HG03045 (cell line): ENCODE measurements at regions not wholly inside any gene's neighbourhood (a gene's known extent, or its start where the extent isn't known, plus 50 kb on each side); places are given as distances from the start of the nearest gene placed in this dataset.

ENCODE experiments used
- ATAC-seq: cut with Tn5 transposase; IDR thresholded peaks from one replicate; pipeline ENCODE4 v1.9.1; 2021; ENCODE audit warnings: mild to moderate bottlenecking, moderate library complexity; ENCODE audit not compliant: unreplicated experiment

DNA sequence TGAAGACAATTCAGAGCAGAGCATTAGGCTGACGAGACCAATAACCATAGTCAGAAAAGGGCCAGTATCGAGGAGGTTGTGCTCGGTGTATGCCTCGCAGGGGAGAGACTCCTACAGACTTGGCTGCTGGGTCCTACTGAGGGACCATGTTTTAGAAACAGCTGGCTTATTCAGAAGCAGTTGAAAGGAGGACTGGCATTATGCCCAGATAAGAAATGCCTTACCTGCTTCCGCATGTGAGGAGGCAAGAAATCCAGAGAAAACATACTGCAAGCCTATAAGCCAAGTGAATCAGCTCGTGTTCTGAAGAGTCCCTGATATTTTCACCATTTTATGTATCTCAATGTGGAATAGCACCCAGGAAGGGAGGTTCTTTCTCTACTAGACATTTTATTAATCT lies 434.7 kb downstream of the GRB14 start:
- ATAC-seq = no peak

DNA sequence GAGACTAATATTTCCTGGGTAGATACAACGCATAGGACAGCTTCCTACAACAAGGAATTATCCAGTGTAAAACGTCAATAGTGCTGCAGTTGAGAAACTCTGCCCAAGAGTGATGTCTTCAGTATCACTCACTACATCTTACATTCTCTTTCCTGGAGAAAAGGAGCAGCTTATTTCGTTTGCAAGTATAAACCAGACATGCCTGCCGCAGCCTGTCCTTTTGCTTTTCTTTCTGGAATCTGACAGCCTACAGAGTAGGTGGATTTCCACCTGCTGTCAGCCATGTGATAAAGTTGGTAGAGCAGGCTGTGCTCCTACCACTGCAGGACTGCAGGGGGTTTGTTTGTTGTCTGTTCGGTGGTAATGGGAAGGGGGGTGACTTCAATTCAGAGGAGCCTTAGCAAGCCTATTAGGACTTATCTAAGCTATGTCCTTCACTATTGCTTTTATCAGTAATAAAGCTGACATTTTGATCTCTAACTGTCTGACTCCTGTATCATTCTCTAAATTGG lies 439.1 kb downstream of the GRB14 start:
- no peak for ATAC-seq

DNA sequence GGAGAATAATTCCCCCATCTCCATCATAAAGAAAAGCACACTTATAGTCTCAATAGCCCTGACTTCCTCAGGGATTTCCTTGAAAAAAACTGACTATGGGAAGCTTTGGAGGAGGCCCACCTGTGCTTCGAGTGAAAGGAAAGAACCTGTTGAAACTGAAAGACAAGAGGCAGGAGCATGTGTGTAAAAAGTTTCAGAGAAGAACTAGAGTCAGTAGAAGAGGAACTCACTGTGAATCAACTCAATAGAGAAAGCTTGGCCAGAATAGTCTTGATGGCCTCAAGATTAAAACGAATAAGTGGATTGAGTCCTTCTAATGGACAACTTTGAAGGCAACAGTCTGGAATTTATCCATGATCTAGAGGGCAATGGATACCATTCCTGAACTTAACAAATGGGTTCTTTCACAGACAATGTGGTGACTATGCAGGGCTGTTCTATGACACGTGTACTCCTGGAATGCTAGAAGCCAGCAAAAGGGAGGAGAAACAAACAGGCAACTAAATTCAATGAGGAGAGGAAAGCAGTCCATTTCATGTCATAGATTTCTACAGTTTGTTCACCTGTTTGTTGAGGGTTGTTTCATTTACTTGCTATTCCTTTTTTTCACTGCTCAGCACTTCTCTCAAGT lies 442.3 kb downstream of the GRB14 start:
- ATAC-seq = no peak

DNA sequence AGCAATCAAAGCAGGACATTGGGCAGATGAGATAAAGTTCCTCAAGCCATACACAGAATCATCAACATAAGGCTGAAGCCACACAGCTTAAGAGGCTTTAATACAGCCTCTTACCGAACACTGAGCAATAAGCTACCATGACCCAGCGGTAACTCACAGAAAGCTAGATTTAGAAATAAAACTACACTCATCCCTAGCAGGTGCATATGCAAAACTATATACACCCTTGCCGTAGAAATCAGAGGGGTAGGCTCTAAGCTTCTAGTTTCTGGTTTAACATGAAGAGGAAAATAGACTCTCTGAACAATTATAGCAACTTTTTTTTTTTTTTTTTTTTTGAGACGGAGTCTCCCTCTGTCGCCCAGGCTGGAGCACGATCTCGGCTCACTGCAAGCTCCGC lies 428.8 kb upstream of the FIGN start:
- ATAC-seq = no peak

DNA sequence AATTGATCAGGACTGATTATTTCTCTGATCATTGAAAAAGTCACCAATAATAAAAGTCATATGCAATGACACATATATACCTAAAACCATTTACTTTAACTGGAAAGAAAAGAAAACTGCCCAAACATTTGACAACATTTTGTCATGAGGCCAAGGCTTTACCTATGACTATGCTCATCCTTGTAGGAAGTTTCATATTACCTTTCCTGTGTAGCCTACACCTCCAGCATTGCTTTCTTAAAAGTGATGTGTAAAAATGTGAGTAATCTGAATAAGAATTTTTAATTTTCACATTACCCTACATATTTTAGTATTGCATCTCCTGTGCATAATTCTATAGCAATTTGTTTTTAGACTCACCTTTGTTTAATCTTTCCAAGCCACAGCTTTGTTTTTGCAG lies 419.8 kb upstream of the FIGN start:
- ATAC-seq = no peak

DNA sequence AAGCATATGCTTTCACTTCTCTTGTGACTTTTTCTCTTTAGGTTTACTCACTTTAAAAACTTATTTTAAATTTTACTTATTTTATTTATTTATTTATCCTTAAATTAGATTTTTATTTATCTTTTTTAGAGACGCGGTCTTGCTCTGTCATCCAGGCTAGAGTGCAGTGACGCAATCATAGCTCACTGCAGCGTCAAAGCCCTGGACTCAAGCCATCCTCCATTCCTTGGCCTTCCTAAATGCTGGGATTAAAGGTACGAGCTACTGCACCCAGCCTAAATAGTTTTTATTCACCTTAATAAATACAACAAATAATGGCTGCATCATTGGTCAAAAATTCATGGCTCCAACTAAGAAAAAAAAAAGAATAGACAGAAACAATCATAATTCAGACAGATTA lies 415.7 kb upstream of the FIGN start:
- ATAC-seq = no peak

DNA sequence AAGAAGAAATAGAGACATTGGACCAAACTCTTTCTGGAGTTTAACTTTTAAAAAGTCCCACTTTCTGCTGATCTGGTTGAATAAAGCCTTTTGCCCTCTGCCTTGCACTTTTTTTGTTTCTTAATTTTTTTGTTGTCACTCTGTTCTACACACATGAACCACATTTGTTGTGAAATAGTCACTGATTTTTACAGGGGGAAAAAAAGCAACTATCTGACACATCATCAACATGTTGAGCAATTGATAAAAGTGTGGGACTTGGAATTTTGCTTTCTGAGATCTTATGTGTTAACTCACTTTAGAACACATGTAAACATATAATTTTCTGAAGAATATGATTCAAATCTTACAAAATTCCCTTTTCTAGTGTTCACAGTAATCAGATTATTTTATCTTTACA lies 414.8 kb upstream of the FIGN start:
- no peak for ATAC-seq

DNA sequence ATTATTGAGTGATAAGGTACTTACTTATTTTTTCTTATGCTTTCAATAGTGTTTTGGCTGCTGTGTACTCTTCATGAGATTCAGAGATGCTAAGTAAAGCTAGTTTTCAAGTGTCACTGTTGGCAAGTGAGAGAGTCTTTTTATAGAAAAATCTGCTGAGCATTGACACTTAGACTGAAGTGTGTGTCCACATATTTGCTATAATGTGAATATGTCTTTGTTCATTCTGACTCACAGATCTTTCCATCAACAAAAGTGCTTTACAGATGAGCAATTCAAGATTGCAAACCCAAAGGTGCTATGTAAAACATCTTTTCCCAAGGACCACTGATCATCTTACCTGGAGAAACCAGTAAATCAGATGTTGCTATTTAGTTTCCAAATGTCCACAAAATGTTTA lies 410.6 kb upstream of the FIGN start:
- ATAC-seq = no peak

DNA sequence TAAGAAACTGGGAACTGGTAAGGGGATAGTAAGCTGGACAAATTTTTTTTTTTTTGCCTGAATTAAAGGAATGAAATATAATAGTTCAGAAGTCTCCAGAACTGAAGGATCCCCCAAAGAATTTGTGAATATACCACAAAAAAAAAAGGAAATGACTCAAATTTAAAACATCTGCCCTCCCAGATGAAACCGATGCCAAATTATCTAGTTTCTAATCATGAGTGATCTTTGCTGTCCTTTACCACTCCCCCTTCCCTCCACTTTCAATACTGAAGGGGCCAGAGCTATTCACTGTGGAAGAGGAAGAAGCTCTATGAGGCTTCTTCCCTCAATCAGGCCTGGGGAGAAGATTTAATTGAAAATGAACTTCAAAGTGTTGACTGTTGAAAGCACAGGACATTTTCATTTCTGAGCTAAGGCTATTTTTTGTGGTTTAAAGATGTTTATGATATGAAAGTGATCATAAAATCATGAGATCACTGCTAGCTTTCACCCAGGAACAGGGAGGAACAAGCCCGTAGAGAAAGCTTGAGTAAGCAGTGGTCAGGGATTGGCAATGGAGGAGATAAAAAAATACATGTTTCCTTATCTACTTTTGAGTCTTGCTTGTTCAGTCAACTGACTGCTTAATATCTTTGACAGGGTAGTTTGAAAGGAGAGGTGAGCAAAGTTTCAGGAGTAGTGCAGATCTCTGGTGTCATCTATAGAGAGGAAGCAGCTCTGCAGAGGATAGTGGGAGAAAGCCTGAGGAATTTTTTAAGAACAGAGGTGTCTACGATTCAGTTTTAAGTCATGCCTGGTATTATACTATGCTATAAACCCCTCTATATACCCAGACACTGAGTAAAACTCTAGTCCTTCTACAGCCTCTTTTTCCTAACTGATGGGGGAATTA lies 409.5 kb upstream of the FIGN start:
- no peak for ATAC-seq

DNA sequence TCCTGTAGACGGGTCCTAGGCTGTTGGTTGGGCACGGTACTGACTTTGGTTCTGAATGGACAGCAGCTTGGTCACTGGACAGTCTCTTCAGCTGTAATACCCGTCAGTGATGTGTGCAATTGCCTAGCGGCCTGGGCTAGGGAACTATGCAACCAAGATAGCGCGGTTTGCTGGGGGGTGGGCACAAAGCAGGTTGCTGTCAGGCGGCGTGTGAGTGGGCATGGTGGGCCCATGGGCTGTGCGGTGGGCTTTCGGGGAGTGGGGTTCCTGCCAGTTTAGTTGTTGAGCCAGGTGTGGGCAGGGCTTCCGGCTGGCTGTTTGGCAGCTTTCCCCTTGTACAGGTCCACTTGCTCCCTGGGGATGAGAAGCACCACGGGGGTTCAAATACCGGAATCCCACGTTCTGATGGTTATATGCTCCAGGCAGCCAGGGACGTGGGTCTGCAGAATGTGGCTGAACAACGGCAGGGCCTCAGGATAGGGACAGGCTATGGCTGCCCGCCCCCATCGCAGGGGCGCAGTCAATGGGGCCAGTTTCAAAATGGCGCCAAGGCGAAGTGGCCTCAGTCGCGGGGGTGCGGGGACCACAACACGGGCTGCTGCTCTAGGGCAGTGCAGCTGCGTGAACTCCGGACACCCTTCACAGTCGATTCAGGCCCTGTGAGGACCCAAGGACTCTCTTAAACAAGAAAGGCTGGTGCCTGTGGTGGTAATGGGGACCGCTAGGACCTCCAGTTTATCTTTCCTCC lies 407.5 kb upstream of the FIGN start:
- no peak for ATAC-seq

DNA sequence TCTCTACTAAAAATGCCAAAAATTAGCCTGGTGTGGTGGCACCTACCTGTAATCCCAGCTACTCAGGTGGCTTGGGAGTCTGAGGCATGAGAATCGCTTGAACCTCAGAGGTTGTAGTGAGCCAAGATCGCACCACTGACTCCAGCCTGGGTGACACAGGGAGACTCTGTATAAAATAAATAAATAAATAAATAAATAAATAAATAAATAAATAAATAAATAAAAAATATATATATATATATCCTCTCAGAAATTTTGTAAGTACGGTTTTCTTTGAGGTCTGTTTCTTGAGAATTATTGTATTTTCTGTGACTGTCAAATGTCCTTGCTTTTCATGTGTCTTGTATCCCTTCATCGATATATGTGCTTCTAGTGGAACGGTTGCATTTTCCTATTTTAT lies 406.9 kb upstream of the FIGN start:
- no peak for ATAC-seq

DNA sequence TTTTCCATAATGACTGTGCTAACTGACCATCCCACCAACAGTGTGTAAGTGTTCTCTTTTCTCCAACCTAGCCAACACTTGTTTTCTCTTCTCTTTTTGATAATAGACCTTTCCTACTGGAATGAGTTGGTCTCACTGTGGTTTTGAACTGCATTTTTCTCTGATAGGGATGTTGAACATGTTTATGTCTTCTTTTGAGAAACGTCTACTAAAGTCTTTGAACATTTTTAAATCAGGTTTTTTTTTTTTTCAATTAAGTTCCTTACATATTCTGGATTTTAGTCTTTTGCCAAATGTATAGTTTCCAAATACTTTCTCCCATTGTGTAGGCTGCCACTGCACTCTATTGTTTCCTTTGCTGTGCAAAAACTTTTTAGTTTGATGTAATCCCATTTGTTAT lies 405.5 kb upstream of the FIGN start:
- no peak for ATAC-seq

DNA sequence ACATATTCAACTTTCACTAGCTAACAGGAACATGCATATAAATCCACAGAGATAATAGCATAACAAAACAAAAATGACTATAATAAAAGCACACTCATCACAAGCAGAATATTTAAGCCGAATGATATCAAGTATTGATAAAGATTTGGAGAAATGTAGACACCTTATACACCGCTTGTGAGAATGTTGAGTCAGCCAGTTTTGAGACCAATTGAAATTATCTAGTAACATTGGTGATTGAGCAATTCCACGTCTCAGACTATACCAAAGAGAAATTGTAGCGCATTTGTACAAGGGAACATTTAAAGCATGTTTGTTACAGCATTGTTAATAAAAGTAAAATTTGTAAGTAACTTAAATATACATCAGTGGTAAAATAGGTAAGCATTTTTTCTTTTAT lies 402.9 kb upstream of the FIGN start:
- no peak for ATAC-seq

DNA sequence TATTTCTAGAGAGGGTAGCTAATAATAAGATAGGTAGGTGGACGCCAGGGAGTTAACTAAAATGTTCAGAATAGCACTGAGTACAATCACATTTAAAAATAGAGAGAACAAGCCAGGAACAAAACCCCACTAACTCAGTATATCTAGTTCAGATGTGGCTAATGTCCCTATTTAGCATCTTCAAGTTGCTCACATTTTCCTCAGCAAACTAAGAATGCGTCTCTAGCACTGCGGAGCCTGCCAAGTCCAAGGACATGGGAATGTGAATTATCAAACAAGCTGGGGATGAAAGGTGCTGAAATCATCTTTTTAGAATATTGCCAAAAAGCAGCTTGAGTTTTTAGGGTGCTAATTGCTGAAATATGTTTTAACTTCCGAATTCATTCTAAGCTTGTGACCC lies 398.5 kb upstream of the FIGN start:
- ATAC-seq = no peak

DNA sequence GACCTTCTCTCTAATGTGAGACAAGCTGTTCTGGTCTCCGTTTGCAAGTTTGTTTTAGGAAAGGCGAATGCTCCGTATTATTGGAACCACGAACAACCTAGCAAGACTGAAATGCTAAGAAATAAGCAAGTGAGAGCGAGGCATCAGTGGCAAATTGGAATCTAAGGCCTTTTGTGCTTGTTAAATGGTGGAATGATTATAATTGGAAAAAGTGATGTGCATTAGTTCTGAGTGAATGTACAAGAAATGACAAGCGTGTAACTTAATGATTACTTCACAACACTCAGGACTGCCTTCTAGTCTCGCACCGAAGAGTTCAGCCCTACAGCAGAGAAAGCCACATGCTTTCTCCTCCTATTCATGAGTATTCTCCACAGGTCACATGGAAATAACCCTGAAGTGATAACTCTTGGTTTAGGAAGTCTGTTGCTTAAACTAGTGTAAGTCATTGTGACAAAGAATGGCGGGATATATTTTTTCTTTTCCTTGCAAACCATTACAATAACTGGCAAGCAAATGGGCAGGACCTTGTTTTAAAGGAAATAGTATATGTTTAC lies 392.2 kb upstream of the FIGN start:
- no peak for ATAC-seq

DNA sequence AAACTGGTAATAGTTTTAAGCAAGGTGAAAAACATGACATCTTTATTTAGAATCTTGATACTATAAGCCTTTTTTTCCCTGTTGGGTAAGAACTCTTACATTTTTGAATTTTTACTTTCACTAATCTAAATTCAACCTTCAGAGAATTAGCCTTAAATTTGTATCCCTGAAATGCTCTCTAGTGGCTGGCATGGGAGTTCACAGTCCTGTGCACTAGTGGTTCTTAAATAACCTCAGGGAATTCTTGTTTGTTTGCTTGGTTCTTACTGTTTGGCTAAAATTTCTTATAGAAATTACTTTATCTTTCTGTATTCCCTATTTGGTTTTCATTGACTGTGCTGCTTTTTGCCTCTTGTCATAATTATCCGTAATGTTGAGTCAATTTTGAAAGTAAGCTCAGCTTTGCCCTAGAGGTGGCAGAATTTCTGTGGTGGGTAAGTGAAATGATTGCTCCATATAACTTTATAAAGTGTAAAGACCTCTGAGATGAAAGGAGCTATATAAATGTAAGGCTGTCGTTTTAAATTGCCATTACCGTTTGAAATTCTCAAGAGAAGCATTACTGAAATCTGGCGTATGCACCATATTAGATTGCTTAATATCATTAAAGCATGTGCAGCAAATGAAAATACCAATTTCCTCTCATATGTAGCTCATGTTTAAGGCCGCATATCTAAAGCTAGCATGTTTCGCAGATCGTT lies 391.3 kb upstream of the FIGN start:
- no peak for ATAC-seq

DNA sequence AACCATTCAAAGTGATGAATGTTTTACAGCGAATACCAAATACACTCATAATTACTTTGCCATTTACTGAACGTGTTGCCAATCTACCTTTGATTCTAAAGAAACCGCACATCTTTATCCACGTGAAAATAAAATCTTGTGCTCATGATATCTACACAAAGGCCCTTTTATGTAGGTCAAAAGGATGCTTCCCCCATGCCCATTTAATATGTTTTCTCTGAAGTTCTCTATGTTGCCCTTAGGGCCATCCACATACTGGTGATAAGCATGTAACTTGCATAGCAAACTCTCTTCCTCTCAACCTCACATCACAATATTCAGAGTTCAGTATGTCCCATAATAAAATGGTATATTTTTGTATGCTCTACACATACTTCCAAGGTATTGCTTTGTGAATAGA lies 380.0 kb upstream of the FIGN start:
- ATAC-seq = no peak

DNA sequence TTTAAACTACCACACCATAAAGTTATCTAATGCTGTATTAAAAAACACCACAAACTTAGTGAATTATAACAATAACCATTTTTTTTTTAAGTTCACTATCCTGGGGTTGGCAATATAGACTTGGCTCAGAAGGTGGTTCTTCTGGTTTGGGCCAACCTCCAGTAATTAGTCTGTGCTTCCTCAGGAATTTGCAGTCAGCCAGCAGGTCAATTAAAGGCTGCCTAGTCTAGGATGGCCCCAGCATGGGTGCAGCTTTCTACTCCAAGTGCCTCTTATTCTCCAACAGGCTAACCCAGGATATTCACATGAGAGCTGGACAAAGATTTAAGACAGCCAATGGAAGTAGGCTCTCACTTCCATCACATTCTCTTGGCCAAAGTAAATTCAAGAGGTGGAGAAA lies 379.1 kb upstream of the FIGN start:
- no peak for ATAC-seq

DNA sequence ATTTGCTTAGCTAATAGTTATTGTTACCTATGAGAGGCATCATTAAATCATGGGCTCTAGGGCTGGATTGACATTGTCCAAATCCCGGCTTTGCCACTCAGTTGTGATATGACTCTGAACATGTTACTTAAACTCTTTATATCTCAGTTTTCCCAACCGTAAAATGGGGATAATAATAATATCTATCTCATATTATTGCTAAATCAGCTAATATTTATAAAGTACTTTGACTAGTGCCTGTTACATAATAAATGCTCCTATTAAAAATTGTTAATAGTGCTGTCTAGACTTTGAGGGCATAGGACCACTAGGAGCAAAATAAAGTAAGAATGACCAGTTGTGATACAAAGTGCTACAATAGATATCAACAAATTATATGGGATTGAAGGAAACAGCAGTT lies 376.3 kb upstream of the FIGN start:
- ATAC-seq = no peak

DNA sequence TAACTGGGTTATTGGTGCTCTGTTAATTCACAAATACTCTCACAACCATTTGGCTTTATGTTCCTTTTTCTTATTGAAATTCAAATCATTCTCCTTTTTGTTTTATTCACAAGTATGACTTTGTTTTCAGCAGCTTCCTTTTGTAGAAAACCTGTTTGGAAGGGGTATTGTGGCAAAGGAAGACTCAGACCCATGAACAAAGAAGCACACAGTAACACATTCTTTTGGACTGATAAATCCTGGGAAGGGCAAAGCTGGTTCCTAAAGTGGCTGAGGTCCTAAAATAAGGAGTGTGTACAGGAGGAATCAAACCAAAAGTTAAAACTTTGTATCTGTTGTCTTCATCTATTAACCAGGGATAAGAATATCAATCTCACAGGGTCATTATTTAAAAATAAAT lies 374.7 kb upstream of the FIGN start:
- ATAC-seq = no peak

DNA sequence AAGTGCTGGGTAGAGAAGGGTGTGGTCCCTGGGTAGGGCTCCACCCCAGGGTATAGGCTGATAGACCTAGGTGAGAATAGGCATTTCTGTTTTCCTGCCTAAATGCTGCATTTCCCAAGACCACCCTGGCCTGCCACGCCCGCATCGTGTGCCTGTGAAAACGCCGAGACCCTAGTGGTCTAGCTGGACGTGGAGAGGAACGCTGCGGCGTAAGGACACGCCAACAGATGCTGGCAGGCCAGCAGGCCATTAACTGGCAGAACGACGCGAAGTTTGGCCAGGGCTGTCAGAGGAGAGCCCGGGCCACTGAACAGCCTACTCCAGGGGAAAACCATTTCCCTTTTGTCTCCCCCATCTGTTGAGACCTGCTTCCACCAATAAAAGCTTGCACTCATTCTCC lies 373.2 kb upstream of the FIGN start:
- ATAC-seq = no peak
